ENCODE measurements at regions not wholly inside any gene's neighbourhood (a gene's known extent, or its start where the extent isn't known, plus 50 kb on each side); places are given as distances from the start of the nearest gene placed in this dataset.

GRCh38 chr17:36825521-36825920, 111.8 kb upstream of the LHX1 start:
- ATAC-seq: no peak
- Mint-ChIP-seq H3K4me3 (no peak overlapping the region), H3K27ac (no peak overlapping the region), H3K36me3 (ENCODE audit: low read depth) (no peaks in the 10 kb centered on the region), H3K4me1 (no peaks in the 10 kb centered on the region), H3K9me3 (ENCODE audit: low read depth) (no peaks in the 10 kb centered on the region), H3K27me3 (peaks cover 32% of the 10 kb centered on the region)
- no peak for DNase-seq
- intact Hi-C loops (cut with DNase I, micrococcal nuclease): loop anchor here in 1 of 2 experiments (10.0 kb wide), 1 partner anchor 59 kb away; no protein-coding TSS in a partner anchor
- CTCF ChIA-PET: interaction anchor here (0.7 to 0.9 kb wide), 3 partner anchors 21 to 222 kb away, joined by 3 to 4 read pairs (median 3); no protein-coding TSS in a partner anchor
- POLR2A ChIA-PET: no interaction called here

DNA sequence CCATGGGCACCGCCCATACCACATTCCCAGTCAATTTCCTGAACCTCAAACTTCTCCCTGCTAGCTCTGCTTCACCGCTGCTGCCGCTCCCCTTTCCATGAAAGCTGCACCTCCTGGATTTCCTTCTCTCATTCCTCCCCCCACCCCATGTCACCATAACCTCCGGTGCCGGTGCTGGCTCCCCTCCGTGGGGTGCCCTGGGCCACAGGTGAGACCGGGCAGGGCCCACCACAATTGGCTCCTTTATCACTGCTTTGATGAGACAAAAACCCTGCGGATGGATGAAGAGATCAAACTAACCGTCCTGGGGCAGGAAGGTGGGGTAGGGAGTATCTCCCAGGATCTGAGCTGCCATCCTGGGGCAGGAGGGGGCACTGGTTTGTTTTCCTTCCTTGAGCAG, 111.3 kb upstream of the LHX1 start:
- intact Hi-C loops (cut with DNase I, micrococcal nuclease): loop anchor here in 1 of 2 experiments (10.0 kb wide), 1 partner anchor 59 kb away; no protein-coding TSS in a partner anchor
- Mint-ChIP-seq H3K27me3 (peaks cover 31% of the 10 kb centered on the region), H3K4me1 (no peaks in the 10 kb centered on the region), H3K4me3 (no peak overlapping the region), H3K27ac (no peak overlapping the region), H3K36me3 (ENCODE audit: low read depth) (no peaks in the 10 kb centered on the region), H3K9me3 (ENCODE audit: low read depth) (no peaks in the 10 kb centered on the region)
- CTCF ChIA-PET: interaction anchor here (0.7 to 0.9 kb wide), 3 partner anchors 22 to 222 kb away, joined by 3 to 4 read pairs (median 3); no protein-coding TSS in a partner anchor
- ATAC-seq (no peak), DNase-seq (no peak)
- POLR2A ChIA-PET: no interaction called here

DNA sequence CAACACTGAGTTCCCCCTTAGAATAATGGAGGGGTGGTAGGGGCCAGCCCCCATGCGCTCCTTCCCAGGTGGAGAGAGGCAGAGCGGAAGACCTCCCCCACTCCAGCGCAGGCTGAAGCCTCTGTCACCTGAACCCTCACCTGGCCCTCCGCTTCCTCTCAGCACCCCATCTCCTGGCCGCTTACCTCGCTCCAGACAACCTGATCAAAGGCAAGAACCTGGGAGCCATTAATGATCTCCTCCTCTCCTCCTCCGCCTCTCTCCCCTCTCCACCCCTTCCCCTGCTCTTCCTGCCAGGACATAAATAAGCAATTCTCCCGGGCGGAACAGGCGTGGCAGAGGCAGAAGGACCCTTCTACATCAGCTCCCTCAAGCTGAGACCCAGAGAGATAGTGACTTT, 110.2 kb upstream of the LHX1 start:
- ChIA-PET CTCF (no interaction called here), POLR2A (no interaction called here)
- Mint-ChIP-seq H3K4me3 (no peak overlapping the region), H3K36me3 (ENCODE audit: low read depth) (no peaks in the 10 kb centered on the region), H3K9me3 (ENCODE audit: low read depth) (no peaks in the 10 kb centered on the region), H3K4me1 (no peaks in the 10 kb centered on the region), H3K27ac (no peak overlapping the region), H3K27me3 (peaks cover 26% of the 10 kb centered on the region)
- ATAC-seq (no peak), DNase-seq (no peak)
- intact Hi-C loops (cut with DNase I, micrococcal nuclease): loop anchor here in 1 of 2 experiments (10.0 kb wide), 1 partner anchor 58 kb away; no protein-coding TSS in a partner anchor

DNA sequence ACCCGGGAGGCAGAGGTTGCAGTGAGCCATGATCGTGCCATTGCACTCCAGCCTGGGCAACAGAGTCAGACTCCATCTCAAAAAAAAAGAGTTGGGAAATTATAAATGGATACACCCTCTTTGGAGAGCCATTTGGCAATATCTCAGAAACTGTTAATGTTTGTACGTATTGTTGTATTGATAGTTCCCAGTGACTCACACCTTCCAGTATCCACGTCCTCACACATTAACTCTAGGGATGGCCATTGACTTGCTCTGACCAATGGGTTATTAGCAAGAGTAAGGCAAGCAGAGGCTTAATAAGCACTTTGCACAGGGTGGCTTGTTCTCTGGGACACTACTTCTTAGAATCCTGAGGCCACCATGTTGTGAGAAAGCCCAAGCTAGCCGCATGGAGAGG, 107.6 kb upstream of the LHX1 start:
- Mint-ChIP-seq H3K4me1 (no peaks in the 10 kb centered on the region), H3K27ac (no peak overlapping the region), H3K27me3 (peaks cover 23% of the 10 kb centered on the region), H3K9me3 (ENCODE audit: low read depth) (no peaks in the 10 kb centered on the region), H3K36me3 (ENCODE audit: low read depth) (no peaks in the 10 kb centered on the region), H3K4me3 (no peak overlapping the region)
- ChIA-PET POLR2A (no interaction called here), CTCF (interaction anchor here (0.5 kb wide), 1 partner anchor 46 kb away, joined by 4 read pairs; no protein-coding TSS in a partner anchor)
- intact Hi-C loops (cut with DNase I, micrococcal nuclease): loop anchor here in 1 of 2 experiments (10.0 kb wide), 1 partner anchor 55 kb away; no protein-coding TSS in a partner anchor
- no peak for DNase-seq
- no peak for ATAC-seq

GRCh38 chr17:36833279-36833678, 104.0 kb upstream of the LHX1 start:
- DNase-seq: no peak
- no peak overlapping the region for H3K27ac Mint-ChIP-seq
- no peak overlapping the region for H3K4me3 Mint-ChIP-seq

GRCh38 chr17:36835036-36835435, 102.2 kb upstream of the LHX1 start:
- DNase-seq: no peak
- no peaks in the 10 kb centered on the region for H3K4me1 Mint-ChIP-seq
- no peak for ATAC-seq
- no peaks in the 10 kb centered on the region for H3K9me3 Mint-ChIP-seq (ENCODE audit: low read depth)
- no peak overlapping the region for H3K4me3 Mint-ChIP-seq
- intact Hi-C loops (cut with DNase I, micrococcal nuclease): no loop called here
- ChIA-PET POLR2A (no interaction called here), CTCF (no interaction called here)
- H3K27ac Mint-ChIP-seq: no peak overlapping the region
- H3K27me3 Mint-ChIP-seq: peaks cover 9% of the 10 kb centered on the region
- H3K36me3 Mint-ChIP-seq (ENCODE audit: low read depth): no peaks in the 10 kb centered on the region

More at GRCh38 chr17:36833279-36833678, 104.0 kb upstream of the LHX1 start:
- no peak for ATAC-seq
- POLR2A ChIA-PET: no interaction called here
- Mint-ChIP-seq H3K36me3 (ENCODE audit: low read depth) (no peaks in the 10 kb centered on the region), H3K27me3 (peaks cover 12% of the 10 kb centered on the region), H3K4me1 (no peaks in the 10 kb centered on the region), H3K9me3 (ENCODE audit: low read depth) (no peaks in the 10 kb centered on the region)
- intact Hi-C loops (cut with DNase I, micrococcal nuclease): no loop called here
- CTCF ChIA-PET: interaction anchor here (0.6 kb wide), 1 partner anchor 114 kb away, joined by 3 read pairs; no protein-coding TSS in a partner anchor

GRCh38 chr17:36837195-36837938, 99.9 kb upstream of the LHX1 start:
- ChIA-PET CTCF (interaction anchor here (0.8 kb wide), 1 partner anchor 235 kb away, joined by 3 read pairs; no protein-coding TSS in a partner anchor), POLR2A (interaction anchor here (0.7 kb wide), 1 partner anchor 22 kb away, joined by 3 read pairs; no protein-coding TSS in a partner anchor)
- Mint-ChIP-seq H3K27me3 (peaks cover 12% of the 10 kb centered on the region), H3K9me3 (ENCODE audit: low read depth) (no peaks in the 10 kb centered on the region), H3K4me1 (no peaks in the 10 kb centered on the region), H3K27ac (no peak overlapping the region), H3K4me3 (no peak overlapping the region), H3K36me3 (ENCODE audit: low read depth) (no peaks in the 10 kb centered on the region)
- DNase-seq (no peak), ATAC-seq (no peak)
- intact Hi-C loops (cut with DNase I, micrococcal nuclease): no loop called here

GRCh38 chr17:36837939-36838272, 99.4 kb upstream of the LHX1 start:
- intact Hi-C loops (cut with DNase I, micrococcal nuclease): no loop called here
- Mint-ChIP-seq H3K27ac (no peak overlapping the region), H3K36me3 (ENCODE audit: low read depth) (no peaks in the 10 kb centered on the region), H3K4me1 (no peaks in the 10 kb centered on the region), H3K9me3 (ENCODE audit: low read depth) (no peaks in the 10 kb centered on the region), H3K27me3 (peaks cover 16% of the 10 kb centered on the region), H3K4me3 (no peak overlapping the region)
- POLR2A ChIA-PET: no interaction called here
- ATAC-seq: no peak
- CTCF ChIA-PET: interaction anchor here (0.8 kb wide), 1 partner anchor 236 kb away, joined by 3 read pairs; no protein-coding TSS in a partner anchor
- no peak for DNase-seq

DNA sequence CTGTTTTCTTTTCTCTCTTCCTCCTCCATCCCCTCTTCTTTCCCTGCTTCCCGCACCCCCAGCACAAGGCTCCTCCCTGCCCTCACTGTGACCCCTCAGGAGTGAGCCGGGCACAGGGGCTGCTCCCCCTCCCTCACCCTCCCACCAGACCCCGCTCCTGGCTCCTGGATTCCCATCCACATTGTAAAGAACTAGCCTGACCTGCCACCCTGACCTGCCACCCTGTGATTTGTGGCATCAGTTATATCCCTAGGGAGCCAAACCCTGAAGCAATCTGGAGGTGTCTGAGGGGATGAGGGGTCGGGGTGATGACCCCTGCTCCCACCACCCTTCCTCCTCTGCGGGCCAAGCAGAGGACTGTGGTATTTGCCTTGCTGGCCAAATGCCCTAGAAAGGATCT, 98.0 kb upstream of the LHX1 start:
- no peaks in the 10 kb centered on the region for H3K9me3 Mint-ChIP-seq (ENCODE audit: low read depth)
- intact Hi-C loops (cut with DNase I, micrococcal nuclease): no loop called here
- ChIA-PET CTCF (no interaction called here), POLR2A (no interaction called here)
- no peaks in the 10 kb centered on the region for H3K36me3 Mint-ChIP-seq (ENCODE audit: low read depth)
- no peak overlapping the region for H3K4me3 Mint-ChIP-seq
- ATAC-seq (no peak), DNase-seq (no peak)
- peaks cover 20% of the 10 kb centered on the region for H3K27me3 Mint-ChIP-seq
- H3K4me1 Mint-ChIP-seq: peaks cover 2% of the 10 kb centered on the region
- H3K27ac Mint-ChIP-seq: no peak overlapping the region

- Mint-ChIP-seq H3K27me3 (peaks cover 25% of the 10 kb centered on the region), H3K36me3 (ENCODE audit: low read depth) (no peaks in the 10 kb centered on the region), H3K4me1 (peaks cover 4% of the 10 kb centered on the region), H3K27ac (no peak overlapping the region), H3K4me3 (no peak overlapping the region), H3K9me3 (ENCODE audit: low read depth) (no peaks in the 10 kb centered on the region)
- ATAC-seq: no peak
- POLR2A ChIA-PET: no interaction called here
- CTCF ChIA-PET: no interaction called here
- no peak for DNase-seq
- intact Hi-C loops (cut with DNase I, micrococcal nuclease): loop anchor here in 1 of 2 experiments (5.0 to 10.0 kb wide), 2 partner anchors 48 to 204 kb away; no protein-coding TSS in a partner anchor
Measured at GRCh38 chr17:36840796-36841195, 96.5 kb upstream of the LHX1 start.

DNA sequence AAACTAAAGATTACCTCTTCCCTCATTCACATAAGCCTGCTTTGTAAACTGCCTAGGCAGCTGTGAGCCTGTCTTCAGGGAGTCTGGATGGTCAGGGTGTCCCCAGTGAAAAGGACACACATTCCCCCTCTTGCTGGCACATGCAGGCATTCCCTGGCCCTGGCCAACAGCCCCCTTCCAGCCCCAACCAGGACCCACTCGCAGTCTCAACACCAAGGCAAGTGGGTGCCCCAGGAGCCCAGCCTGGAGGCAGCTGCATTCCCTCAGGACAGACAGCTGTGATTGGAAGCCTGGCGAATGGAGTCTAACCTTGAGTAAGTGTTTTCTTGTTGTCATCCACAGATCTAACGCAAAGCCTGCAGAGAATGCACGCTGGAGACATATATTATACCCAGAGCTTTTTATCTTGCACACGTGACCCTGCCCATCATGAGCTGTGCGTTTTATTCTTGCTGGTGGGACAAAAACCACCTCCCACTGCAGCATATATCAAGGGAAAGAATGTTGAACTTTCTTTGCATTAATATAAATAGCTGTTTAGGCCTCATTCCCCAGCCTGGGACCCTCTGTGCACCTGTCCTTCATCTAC, 95.0 kb upstream of the LHX1 start:
- no peak overlapping the region for H3K4me3 Mint-ChIP-seq
- ATAC-seq (no peak), DNase-seq (no peak)
- intact Hi-C loops (cut with DNase I, micrococcal nuclease): loop anchor here in 1 of 2 experiments (5.0 to 10.0 kb wide), 2 partner anchors 50 to 202 kb away; no protein-coding TSS in a partner anchor
- CTCF ChIA-PET: no interaction called here
- POLR2A ChIA-PET: no interaction called here
- peaks cover 4% of the 10 kb centered on the region for H3K4me1 Mint-ChIP-seq
- H3K27ac Mint-ChIP-seq: no peak overlapping the region
- peaks cover 24% of the 10 kb centered on the region for H3K27me3 Mint-ChIP-seq
- H3K9me3 Mint-ChIP-seq (ENCODE audit: low read depth): no peaks in the 10 kb centered on the region
- H3K36me3 Mint-ChIP-seq (ENCODE audit: low read depth): no peaks in the 10 kb centered on the region

All from activated CD4-positive, alpha-beta T cell treated with anti-CD3 and anti-CD28 coated beads for 36 hours (primary cell).